GM18508 (cell line): ENCODE measurements at regions not wholly inside any gene's neighbourhood (a gene's known extent, or its start where the extent isn't known, plus 50 kb on each side); places are given as distances from the start of the nearest gene placed in this dataset.

Experiments used
- ATAC-seq: cut with Tn5 transposase; IDR thresholded peaks from one replicate; pipeline ENCODE4 v1.9.1; 2021; ENCODE audit warnings: moderate number of reproducible peaks; ENCODE audit not compliant: insufficient read depth, unreplicated experiment

DNA sequence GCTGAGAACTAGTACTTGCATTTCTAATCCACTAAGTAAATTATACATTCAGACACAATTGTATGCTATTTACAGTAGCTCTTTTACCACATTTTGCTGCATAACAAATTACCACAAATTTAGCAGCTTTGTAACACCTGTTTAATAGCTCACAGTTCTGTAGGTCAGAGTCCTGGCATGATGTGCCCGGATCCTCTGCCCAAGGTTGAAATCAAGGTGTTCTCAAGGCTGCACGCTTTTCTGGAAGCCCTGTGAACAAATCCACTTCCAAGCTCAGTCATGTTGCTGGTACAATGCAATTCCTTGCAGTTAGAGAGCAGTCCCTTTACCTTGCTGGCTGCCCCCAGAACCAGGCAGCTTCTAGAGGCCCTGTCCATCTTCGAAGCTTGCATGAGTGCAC is 716.0 kb downstream of the HACE1 start:
- ATAC-seq = no peak

DNA sequence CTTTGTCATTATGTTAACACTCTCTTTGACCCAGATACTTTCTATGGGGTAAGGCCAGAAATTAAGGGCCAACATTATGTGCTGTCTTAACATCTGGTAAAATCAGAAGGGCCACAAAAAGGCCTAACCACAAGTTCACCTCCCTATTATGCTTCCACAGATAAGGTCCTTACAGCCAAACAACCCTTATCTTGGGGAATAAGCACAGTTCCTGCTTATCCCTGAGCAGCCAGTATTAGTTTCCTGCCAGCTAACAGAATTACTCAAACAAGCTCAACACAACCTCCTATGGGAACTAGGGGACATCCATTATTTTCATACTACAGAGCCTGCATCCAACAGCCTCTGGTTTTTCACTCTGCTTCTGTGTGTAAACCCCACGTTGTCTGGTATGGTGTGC is 724.8 kb downstream of the HACE1 start:
- no peak for ATAC-seq

DNA sequence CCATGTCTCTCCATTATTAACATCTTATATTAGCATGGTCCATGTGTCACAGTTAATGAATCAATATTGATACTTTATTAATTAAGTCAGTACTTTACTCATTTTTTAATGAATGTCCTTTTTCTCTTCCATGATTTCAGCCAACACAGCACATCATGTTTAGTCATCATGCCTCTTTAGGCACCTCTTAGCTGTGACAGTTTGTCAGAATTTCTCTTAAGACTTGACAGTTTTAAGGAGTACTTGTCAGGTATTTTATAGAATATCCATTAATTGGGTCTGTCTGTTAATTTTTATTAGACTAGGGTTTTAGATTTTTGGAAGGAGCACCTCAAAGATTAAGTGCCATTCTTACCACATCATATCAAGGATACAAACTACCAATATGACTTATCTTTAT is 729.4 kb downstream of the HACE1 start:
- no peak for ATAC-seq

DNA sequence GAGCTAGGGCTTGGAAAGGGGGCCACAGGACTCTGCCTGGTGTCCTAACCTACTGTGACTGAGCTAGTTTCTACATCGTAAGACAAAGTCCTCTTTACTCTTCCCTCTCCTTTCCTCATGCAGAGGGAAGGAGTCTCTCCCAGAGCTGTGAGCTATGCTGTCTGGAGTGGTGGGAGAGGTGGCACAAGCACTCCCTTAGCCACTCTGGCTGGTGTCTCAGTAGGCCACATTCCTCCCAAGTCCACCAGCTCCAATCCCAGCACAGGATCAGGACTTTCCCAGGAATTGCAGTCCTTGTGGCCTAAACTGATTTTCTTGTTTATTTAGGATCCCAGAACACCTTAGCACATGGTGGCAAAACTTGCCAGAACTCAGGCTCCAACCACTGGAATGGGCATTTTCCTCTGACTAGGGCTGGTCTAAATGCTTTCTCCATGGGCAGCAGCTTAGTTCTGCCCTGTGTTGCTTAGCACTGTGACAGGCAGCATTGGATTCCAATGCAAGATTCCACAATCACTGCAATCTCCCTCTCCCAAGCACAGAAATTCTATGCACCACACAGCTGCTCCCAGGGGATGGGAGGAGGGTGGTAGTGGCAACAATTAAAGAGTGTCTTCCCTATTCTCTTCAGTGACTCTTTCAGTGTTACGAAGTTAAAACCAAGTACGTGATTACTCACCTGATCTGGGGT is 733.3 kb downstream of the HACE1 start:
- no peak for ATAC-seq

DNA sequence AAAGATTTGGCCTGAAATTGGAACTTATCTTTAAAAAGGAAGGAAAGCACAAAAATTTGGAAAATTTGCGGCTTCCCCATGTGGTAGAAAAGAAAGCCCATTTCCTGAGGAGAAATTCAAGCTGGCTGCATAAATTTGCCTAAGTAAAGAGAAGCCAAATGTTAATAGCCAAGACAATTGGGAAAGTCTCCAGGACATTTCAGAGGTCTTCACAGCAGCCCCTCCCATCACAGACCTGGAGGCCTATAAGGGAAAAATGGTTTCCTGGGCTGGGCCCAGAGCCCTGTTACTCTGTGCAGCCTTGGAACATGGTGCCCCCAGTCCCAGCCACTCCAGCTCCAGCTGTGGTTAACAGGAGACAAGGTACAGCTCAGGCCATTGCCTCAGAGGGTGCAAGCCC is 736.5 kb downstream of the HACE1 start:
- ATAC-seq = no peak

DNA sequence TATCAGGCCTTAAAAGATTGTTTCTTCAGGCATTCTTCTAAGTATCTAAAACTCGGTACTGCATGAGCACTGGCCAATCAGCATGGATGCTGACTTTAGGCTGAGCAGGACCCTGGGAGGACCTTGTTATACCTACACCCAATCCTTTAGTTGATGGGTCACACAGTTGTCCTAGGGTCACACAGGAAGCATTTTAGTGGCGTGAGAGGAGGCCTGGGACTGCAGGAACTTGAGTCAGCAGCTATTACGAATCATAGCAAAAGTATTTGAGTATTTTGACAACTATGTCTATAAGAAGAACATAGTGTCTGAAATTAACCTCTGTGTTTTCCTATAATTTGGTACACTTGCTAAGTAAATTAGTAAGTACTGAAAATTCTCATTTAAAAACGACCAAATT is 741.4 kb downstream of the HACE1 start:
- no peak for ATAC-seq

DNA sequence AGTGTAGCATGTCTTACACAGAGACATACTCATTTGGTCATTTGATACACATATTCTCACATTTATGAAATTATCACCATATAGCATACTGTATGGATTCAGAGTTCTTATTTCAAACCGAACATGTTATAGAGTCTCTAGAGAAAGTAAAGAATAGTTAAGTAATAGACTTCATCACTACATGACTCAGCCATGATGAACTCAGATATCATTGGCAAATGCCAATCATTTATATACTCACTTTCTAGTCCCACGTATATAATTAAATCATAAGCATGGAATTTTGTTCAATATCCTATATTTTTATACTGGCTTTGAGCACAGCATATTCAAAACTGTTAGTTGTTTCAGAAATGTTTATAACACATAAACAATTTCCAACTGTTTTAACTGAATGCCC is 749.9 kb downstream of the HACE1 start:
- no peak for ATAC-seq

DNA sequence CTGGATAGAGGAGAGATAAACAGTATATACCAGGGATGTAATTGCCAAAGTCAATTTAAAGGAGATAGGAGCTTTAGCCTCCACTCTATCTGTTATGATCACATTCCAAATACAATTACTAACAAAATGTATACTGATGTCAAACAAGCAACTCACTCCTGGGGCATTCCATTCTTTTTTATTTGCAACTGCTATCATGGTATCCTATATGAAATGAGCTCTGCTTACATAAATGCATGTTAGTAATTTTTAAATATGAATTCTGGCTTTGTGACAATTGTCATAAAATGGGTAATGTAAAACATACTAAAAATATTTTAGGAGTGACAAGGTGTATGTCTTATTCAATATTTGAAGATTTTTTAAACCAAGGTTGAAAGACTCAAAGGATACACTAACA is 751.1 kb downstream of the HACE1 start:
- ATAC-seq = no peak

DNA sequence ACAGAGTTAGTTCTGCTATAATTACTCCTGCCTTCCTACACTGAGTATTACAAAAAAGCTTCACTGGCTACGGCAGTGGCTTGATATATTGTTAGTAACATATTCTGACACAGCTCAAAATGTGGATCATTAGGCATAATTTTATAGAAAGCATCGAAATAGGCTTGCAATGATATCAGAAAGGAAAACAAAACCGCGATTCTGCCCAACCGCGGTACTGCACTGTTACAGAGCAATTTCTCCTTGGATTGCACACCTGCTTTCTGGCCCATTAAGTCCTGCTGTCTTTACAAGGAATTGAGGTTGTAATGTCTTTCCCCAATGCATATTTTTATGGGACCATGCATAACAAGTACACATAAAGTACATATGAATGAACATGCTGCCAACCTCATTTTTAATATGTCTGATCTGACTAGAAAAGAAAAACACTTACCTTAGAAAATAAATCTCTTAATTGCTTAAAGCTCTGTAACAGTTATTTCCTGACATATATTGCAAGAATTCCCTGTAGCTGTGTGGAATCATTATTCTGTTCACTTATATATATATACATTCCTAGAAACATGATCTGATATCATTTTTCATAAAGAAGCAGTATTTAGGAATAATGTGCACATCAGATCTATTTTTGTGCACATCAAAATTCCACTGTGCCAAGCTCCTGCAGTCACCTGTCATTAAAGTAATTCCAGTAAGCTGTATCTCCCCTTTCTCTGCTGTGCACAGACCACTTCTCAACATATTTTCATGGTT is 763.9 kb downstream of the HACE1 start:
- ATAC-seq = no peak

DNA sequence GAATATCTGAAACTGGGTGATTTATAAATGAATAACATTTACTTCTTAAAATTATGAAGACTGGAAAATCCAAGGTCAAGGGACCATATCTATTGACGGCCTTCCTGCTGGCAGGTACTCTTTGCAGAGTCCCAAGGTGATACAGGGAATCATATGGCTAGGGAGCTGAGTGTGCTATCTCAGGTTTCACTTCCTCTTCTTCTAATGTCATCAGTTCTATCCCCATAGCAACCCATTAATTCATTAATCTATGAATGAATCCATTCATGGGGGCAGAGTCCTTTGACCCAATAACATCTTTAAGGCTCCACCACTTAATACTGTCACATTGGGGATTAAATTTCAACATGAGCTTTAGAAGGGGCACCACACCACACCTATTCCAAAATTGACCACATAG is 772.0 kb downstream of the HACE1 start:
- ATAC-seq = peak; percentile 50

DNA sequence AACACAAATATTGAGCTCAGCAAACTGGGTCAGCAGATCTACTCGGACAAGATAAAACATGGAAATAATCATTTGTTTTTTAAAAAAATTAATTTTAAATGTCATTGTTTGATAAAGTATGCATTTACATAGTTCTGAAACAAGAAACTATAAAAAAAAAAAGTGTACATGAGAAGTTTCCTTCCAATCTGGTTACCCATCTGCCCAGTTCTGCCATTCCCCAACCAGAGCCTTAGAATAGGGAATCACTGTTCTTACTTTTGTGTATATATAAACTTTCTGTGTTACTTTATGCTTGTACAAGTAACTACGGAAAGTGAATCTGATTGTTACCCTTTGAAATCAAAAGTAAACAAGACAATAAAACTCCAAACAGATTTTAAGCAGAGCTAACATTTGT is 791.4 kb downstream of the HACE1 start:
- no peak for ATAC-seq

DNA sequence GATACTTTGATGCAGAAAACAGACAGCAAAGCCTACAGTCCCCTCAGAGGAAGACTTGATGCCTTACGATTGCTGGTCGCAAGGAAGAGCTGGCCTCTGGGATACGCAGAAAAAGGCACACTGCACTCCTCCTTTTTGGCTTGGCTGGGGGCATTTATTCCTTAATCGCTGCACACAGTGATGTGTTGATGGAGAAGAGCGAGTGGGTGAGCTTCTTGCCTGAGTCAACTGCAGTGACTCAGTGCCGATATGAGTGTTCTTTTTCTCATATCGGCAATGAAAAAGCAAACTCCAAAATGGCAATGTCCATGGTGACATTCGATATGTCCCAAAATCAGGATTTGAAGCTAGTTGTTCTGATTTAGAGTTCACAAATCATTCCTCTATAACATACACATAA is 794.8 kb downstream of the HACE1 start:
- no peak for ATAC-seq

DNA sequence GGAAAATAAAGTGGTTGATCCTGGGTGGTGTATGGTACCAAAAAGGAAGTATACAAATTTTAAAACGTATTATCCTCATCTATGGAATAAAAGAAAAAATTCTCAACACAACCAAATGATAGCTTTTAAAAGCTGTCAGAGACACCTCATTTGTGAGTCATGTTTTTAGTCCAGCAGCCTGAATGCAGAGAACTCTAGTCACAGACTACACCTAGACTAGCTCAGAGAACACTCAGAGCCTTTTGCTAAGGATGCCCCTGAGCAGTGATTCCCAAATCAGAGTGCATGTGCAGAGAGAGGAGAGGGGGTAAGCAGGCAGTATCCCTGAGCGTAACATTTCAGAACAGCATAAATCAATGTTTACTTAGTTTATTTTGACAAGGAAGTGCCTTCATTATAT is 809.3 kb downstream of the HACE1 start:
- no peak for ATAC-seq

DNA sequence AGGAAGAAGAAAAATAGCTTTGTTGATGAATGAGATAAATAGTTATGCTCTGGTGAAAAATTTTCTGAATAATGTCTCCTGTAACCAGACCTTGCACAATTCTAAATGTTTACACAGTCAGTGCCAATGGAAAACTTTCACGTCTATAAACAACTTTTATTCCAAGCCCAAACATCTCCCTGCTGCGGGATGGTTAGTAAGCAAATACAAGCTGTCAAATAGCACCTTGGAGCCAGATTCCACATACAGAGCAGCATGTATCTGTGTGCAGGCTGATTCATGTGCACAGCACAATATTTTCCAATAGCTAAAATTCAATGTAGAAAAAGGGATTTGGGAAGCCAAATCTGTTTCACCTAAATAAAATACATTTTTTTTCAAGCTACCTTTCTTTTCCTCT is 813.3 kb downstream of the HACE1 start:
- no peak for ATAC-seq

DNA sequence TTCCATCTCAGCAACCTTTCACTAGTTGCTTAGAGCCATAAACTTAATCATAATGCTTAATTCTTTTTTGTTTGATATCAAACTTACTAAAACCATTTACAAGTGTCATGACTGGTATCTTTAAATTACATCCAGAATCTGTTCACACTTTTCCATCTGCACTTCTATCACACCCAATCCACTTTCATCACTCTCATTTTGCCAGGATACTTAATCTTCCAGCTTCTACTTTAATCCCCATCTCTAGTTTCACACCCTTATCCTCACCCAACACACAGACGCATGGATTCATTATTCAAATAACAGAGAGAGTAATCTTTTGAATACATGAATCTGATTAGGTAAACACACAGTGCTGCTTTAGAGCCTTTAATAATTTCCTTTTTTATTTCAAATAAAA is 828.4 kb downstream of the HACE1 start:
- no peak for ATAC-seq

DNA sequence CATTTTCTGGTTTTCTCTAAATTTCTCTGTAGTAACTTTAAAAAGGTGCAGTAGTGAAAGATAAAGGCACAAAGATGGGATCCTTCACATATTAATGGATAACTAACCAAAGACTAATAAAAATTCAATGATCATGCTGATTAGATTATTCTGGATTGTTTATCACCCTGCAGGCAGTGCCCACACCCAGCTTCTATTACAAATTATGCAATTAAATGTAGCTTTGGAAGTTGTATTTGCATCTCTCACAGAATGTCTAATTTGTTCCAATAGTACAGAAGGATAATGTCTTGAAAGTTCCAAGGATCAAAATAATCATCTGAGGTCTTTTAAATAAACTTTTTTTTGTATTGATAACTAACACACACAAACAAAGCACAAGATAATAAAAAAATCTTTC is 837.6 kb downstream of the HACE1 start:
- no peak for ATAC-seq

DNA sequence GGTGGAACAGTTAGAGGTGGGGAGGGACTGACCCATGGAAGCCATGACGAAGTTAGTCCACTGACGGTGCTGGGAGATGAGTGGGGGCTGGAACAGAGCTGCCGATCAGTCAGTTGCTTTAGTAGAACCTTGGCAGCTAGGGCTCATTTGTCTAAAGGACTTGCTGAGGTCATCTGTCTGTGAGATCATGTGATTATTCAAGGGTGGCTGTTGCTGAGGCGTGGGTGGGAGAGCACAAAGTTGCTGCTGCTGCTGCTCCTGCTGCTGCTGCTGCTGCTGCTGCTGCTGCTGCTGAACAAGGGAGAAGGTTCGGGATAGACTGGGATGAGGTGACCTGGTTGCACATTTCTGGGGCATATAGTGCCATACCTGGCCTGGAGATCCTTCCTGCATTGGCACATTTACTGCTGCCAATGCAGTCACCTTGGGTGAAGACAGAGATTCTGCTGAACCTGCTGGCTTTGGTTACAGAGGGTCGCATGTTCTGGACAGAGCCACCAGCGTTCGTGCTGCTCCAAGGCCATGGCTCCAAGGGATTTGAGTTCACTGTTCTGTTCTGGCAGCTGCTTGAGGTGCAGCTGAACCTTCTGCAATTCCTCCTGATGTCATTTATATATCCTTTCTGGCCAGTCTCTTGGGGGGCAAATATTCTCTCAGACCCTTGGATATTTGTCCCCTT is 840.5 kb downstream of the HACE1 start:
- no peak for ATAC-seq

DNA sequence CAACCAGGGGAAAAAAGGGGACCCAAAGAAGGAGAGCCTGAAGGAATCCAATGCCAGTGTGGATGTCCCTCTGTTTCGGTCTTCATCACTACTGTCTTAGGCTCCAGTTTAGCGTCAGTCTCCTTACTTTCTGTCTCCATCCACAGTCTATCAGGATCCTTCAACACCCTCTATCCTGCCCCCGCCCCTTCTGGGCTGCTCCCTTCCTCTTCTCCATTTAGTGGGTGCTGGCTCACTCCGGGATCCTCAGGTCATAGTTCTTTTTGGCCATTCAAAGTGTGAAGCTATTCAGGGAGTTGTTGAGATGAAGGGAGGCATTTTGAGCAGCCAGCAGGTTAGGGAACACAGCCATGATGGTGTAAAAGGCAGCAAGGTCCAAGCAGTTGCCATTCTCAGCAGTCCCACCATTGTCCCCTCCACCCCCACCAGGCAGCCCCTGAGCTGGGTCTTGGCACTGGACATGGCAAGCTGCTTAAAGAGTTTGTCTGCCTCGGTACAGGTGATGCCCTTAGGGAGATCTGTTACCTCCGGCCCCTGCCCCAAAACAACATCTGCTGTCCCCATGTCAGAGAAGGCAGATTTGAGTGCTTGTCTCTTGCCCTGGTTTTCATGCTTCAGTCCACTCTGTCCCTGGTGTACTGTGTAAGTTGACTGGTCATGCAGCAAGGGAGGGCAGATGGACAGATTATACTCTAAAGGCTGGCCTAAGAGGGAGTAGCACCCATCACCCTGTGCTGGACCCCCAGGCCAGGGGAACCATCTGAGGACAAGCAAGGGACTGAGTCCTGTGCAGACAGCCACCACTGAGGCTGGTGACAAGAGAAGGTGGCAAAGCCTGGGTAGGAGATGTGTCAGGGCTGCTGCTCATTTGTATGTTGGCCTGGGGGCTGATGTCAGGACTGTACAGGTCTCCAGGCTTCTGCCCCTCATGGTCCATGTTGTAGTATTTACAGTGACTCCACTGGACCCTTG is 842.0 kb downstream of the HACE1 start:
- no peak for ATAC-seq

DNA sequence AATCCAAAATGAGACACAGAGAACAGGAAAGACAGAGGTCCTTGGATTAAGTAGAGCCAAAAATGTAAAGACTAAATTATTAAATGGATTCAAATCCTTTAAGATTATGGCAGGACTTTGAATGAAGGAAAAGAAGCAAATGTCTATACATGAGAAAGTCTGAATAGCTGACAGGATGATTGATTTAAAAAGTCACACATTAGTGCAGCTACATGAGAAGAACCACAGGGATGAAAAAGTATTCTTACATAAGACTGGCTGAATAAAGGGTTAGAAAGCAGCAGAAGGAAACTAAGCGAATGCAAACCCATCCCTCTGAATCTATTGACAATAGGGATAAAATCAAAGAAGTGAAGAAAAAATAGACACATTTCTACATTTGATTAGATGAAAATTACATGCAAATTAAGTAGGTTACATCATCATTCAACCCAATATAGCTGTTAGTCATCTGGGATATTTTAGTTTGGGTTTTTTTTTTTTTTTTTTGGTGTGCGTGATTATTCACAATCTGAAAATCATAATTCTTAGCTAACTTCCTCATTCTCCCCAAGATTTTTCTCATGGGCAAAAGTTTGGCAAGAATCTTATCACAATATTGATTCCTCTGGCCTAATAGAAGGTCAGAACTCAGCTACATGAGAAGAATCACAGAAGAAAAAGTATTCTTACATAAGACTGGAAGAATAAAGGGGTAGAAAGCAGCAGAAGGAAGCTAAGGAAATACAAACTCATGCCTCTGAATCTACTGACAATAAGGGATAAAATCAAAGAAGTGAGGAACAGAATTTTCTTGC is 845.4 kb downstream of the HACE1 start:
- ATAC-seq = no peak
